BJ (cell line): ENCODE measurements at regions not wholly inside any gene's neighbourhood (a gene's known extent, or its start where the extent isn't known, plus 50 kb on each side); places are given as distances from the start of the nearest gene placed in this dataset.

Source experiments
- CTCF ChIA-PET: fragments of 350-600 bp; formaldehyde crosslinking; extraction: SDS; loops from one replicate; lab custom pipeline; 2021; ENCODE audit warnings: antibody characterized with exemption, inconsistent platforms; lab: Yijun Ruan, JAX
- POLR2A ChIA-PET: fragments of 300-600 bp; sonication (Branson Sonifier 250); formaldehyde crosslinking; extraction: SDS; loops from one replicate; lab custom pipeline; 2021; ENCODE audit warnings: antibody characterized with exemption; lab: Charles Lee
- DNase-seq: peaks from one replicate; pipeline ENCODE4 v3.0.0-alpha.2; 2011; ENCODE audit warnings: low read depth
- H3K27me3 ChIP-seq: 2 replicates; pipeline ENCODE4 v1.6.0; 2011; ENCODE audit warnings: low read length; ENCODE audit not compliant: control insufficient read depth, insufficient read depth
- H3K36me3 ChIP-seq: 2 replicates; pipeline ENCODE4 v1.5.1; 2011; ENCODE audit warnings: low read length; ENCODE audit not compliant: control insufficient read depth, insufficient read depth
- H3K4me3 ChIP-seq: 2 replicates; pipeline ENCODE4 v1.5.1; 2011; ENCODE audit warnings: low read depth, mild to moderate bottlenecking, control low read depth, low read length
- TF ChIP-seq, protein P1 (sequence below): IDR thresholded peaks from 2 replicates; pipeline ENCODE4 v1.5.1; 2011; ENCODE audit warnings: low read depth, mild to moderate bottlenecking, control low read depth, inconsistent platforms, low read length, moderate library complexity; ENCODE audit not compliant: insufficient read depth

GRCh38 chr2:142254031-142254430 is 123.2 kb upstream of the LRP1B start:
- Histone ChIP-seq H3K36me3 (no peaks in the 10 kb centered on the region), H3K4me3 (no peak overlapping the region), H3K27me3 (no peaks in the 10 kb centered on the region)
- TF ChIP-seq, protein P1, sequence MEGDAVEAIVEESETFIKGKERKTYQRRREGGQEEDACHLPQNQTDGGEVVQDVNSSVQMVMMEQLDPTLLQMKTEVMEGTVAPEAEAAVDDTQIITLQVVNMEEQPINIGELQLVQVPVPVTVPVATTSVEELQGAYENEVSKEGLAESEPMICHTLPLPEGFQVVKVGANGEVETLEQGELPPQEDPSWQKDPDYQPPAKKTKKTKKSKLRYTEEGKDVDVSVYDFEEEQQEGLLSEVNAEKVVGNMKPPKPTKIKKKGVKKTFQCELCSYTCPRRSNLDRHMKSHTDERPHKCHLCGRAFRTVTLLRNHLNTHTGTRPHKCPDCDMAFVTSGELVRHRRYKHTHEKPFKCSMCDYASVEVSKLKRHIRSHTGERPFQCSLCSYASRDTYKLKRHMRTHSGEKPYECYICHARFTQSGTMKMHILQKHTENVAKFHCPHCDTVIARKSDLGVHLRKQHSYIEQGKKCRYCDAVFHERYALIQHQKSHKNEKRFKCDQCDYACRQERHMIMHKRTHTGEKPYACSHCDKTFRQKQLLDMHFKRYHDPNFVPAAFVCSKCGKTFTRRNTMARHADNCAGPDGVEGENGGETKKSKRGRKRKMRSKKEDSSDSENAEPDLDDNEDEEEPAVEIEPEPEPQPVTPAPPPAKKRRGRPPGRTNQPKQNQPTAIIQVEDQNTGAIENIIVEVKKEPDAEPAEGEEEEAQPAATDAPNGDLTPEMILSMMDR: no peak
- ChIA-PET CTCF (no interaction called here), POLR2A (no interaction called here)
- no peak for DNase-seq

DNA sequence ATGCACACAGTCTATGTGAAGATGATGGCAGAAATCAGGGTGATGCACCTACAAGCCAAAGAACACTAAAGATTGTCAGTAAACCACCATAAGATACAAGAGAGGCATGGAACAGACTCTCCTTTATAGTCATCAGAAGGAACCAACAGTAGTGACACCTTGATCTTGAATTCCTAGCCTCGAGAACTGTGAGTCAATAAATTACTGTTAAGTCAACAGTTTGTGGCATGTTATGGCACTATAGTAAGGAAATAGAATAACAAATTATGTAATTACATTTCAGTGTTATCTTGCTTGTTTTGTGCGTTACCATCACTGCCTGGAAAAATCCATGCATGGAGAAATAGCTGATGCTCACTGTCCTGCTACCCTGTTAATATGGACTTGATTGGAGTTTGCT is 110.2 kb upstream of the LRP1B start:
- TF ChIP-seq, protein P1: no peak
- ChIA-PET POLR2A (no interaction called here), CTCF (no interaction called here)
- no peaks in the 10 kb centered on the region for H3K36me3 ChIP-seq
- DNase-seq: no peak
- no peak overlapping the region for H3K4me3 ChIP-seq
- no peaks in the 10 kb centered on the region for H3K27me3 ChIP-seq

- TF ChIP-seq, protein P1: no peak
- Histone ChIP-seq H3K27me3 (no peaks in the 10 kb centered on the region), H3K36me3 (no peaks in the 10 kb centered on the region), H3K4me3 (no peak overlapping the region)
- CTCF ChIA-PET: interaction anchor here (0.6 kb wide), 2 partner anchors 128 to 146 kb away, joined by 5 to 7 read pairs; no protein-coding TSS in a partner anchor
- POLR2A ChIA-PET: no interaction called here
- no peak for DNase-seq
Observed at GRCh38 chr2:142236181-142236580, 105.4 kb upstream of the LRP1B start.

- ChIA-PET CTCF (no interaction called here), POLR2A (no interaction called here)
- DNase-seq: no peak
- H3K36me3 ChIP-seq: no peaks in the 10 kb centered on the region
- H3K27me3 ChIP-seq: no peaks in the 10 kb centered on the region
- no peak overlapping the region for H3K4me3 ChIP-seq
- TF ChIP-seq, protein P1: no peak
Observed at GRCh38 chr2:142234741-142235140, 103.9 kb upstream of the LRP1B start.

- Histone ChIP-seq H3K27me3 (no peaks in the 10 kb centered on the region), H3K4me3 (no peak overlapping the region), H3K36me3 (no peaks in the 10 kb centered on the region)
- POLR2A ChIA-PET: no interaction called here
- CTCF ChIA-PET: no interaction called here
- DNase-seq: no peak
- TF ChIP-seq, protein P1: no peak
Observed at GRCh38 chr2:142223309-142223708, 92.5 kb upstream of the LRP1B start.
